Stimulated activated naive CD8-positive, alpha-beta T cell treated with anti-CD3 and anti-CD28 coated beads, Interleukin-15, Interleukin-2, amounts not matched to agents 100 ng/mL and 50 ng/mL, for 24 hours (primary cell): ENCODE measurements at regions not wholly inside any gene's neighbourhood (a gene's known extent, or its start where the extent isn't known, plus 50 kb on each side); places are given as distances from the start of the nearest gene placed in this dataset.

Source experiments
- H3K27ac Mint-ChIP-seq: one replicate; pipeline ENCODE4 v1.8.0; 2021; ENCODE audit warnings: mild to moderate bottlenecking, mixed read lengths
- H3K27me3 Mint-ChIP-seq: one replicate; pipeline ENCODE4 v1.8.0; 2021; ENCODE audit warnings: mixed read lengths
- H3K36me3 Mint-ChIP-seq: one replicate; pipeline ENCODE4 v1.8.0; 2021; ENCODE audit warnings: low read depth, mixed read lengths
- H3K4me1 Mint-ChIP-seq: one replicate; pipeline ENCODE4 v1.8.0; 2021; ENCODE audit warnings: low read depth, mixed read lengths
- H3K4me3 Mint-ChIP-seq: one replicate; pipeline ENCODE4 v1.8.0; 2021; ENCODE audit warnings: mild to moderate bottlenecking, mixed read lengths
- H3K9me3 Mint-ChIP-seq: one replicate; pipeline ENCODE4 v1.8.0; 2021; ENCODE audit warnings: mixed read lengths

DNA sequence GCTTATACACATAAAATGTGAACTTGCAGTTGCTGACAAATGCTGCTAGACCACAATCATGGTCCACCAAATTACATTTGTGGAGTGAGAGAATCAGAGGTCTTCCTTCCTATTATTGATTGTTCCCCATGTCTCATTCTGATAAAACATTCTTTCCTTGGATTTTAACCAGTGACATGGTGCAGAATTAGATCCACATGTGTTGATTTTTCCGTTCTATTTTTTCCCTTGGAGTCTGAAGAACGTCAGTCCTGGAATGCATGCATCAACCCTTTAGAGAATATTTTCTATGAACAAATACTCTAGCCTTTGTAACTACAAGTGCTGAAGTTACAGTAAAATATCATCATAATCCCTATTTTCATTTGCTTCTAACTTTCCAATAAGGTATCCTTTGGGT, 170.7 kb upstream of the SPRY4 start:
- no peak overlapping the region for H3K27ac Mint-ChIP-seq
- H3K36me3 Mint-ChIP-seq = no peaks in the 10 kb centered on the region
- H3K4me1 Mint-ChIP-seq = peaks cover 4% of the 10 kb centered on the region

GRCh38 chr5:142493875-142494518, 169.2 kb upstream of the SPRY4 start:
- H3K9me3 Mint-ChIP-seq = no peaks in the 10 kb centered on the region
- H3K27ac Mint-ChIP-seq = no peak overlapping the region
- no peaks in the 10 kb centered on the region for H3K36me3 Mint-ChIP-seq

More for the DNA sequence above, 170.7 kb upstream of the SPRY4 start:
- no peaks in the 10 kb centered on the region for H3K27me3 Mint-ChIP-seq
- H3K9me3 Mint-ChIP-seq = no peaks in the 10 kb centered on the region
- H3K4me3 Mint-ChIP-seq = no peak overlapping the region

DNA sequence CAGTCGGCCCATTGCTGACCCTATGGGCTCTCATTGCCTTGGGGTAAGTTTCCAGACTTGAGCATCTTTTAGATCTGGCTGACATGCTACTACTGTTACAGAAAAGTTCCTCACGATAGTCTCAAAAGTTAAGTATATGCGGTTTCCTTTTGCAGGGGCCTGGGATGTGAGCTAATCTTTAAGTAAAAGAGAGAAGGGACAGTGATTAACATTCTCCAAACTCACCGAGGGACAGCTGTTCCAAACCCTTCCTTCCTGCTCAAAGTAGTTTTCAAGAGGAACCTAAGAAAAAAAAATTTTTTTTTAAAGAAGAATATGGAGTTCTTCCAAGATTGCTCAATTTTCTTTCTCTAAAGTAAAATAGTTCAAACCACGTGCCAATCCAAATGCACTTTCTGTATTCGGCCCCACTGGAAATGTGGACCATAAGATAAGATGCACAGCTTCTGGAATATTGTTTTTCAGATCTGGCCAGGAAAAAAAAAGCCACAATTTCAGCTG, 168.0 kb upstream of the SPRY4 start:
- H3K27me3 Mint-ChIP-seq = no peaks in the 10 kb centered on the region
- H3K27ac Mint-ChIP-seq = no peak overlapping the region
- H3K36me3 Mint-ChIP-seq = no peaks in the 10 kb centered on the region
- no peak overlapping the region for H3K4me3 Mint-ChIP-seq
- no peaks in the 10 kb centered on the region for H3K9me3 Mint-ChIP-seq
- peaks cover 4% of the 10 kb centered on the region for H3K4me1 Mint-ChIP-seq

More at GRCh38 chr5:142493875-142494518, 169.2 kb upstream of the SPRY4 start:
- no peaks in the 10 kb centered on the region for H3K27me3 Mint-ChIP-seq
- peaks cover 4% of the 10 kb centered on the region for H3K4me1 Mint-ChIP-seq
- no peak overlapping the region for H3K4me3 Mint-ChIP-seq

- no peaks in the 10 kb centered on the region for H3K9me3 Mint-ChIP-seq
- no peak overlapping the region for H3K27ac Mint-ChIP-seq
- H3K27me3 Mint-ChIP-seq = no peaks in the 10 kb centered on the region
- H3K36me3 Mint-ChIP-seq = no peaks in the 10 kb centered on the region
- peaks cover 4% of the 10 kb centered on the region for H3K4me1 Mint-ChIP-seq
- H3K4me3 Mint-ChIP-seq = no peak overlapping the region
Measured at GRCh38 chr5:142491679-142492078, 166.9 kb upstream of the SPRY4 start.

DNA sequence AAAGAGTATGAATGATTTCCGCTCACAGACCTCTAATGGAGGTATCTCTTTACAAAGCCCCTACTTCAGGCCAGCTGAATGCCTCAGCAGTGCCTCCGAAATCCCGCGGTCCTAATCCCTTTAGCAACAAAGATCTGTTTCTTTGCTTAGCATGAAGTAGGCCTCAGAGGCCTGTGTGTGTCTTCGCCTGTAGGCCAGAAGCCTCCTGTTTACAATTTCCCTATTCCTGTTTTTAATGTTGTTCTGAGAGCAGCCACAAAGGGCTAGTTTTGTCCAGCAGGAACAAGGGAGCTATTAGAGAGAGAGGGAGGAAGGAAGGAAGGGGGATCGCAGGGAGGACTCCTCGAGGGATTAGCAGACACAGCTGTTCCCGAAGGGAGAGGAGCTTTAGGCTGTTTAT, 166.4 kb upstream of the SPRY4 start:
- peaks cover 4% of the 10 kb centered on the region for H3K27me3 Mint-ChIP-seq
- H3K4me1 Mint-ChIP-seq = peaks cover 4% of the 10 kb centered on the region
- no peaks in the 10 kb centered on the region for H3K9me3 Mint-ChIP-seq
- no peak overlapping the region for H3K4me3 Mint-ChIP-seq
- H3K27ac Mint-ChIP-seq = no peak overlapping the region
- no peaks in the 10 kb centered on the region for H3K36me3 Mint-ChIP-seq

GRCh38 chr5:142486581-142486980, 161.8 kb upstream of the SPRY4 start:
- Mint-ChIP-seq H3K36me3 (no peaks in the 10 kb centered on the region), H3K4me3 (no peak overlapping the region), H3K27ac (no peak overlapping the region), H3K27me3 (peaks cover 10% of the 10 kb centered on the region), H3K4me1 (peaks cover 1% of the 10 kb centered on the region), H3K9me3 (peaks cover 9% of the 10 kb centered on the region)

GRCh38 chr5:142486020-142486419, 161.2 kb upstream of the SPRY4 start:
- Mint-ChIP-seq H3K9me3 (peaks cover 9% of the 10 kb centered on the region), H3K36me3 (no peaks in the 10 kb centered on the region), H3K4me1 (peaks cover 4% of the 10 kb centered on the region), H3K27me3 (peaks cover 10% of the 10 kb centered on the region), H3K27ac (no peak overlapping the region), H3K4me3 (no peak overlapping the region)

- H3K4me1 Mint-ChIP-seq = peaks cover 4% of the 10 kb centered on the region
- H3K9me3 Mint-ChIP-seq = peaks cover 9% of the 10 kb centered on the region
- H3K27ac Mint-ChIP-seq = no peak overlapping the region
- no peaks in the 10 kb centered on the region for H3K36me3 Mint-ChIP-seq
- peaks cover 12% of the 10 kb centered on the region for H3K27me3 Mint-ChIP-seq
- H3K4me3 Mint-ChIP-seq = no peak overlapping the region
Measured at GRCh38 chr5:142484821-142485387, 160.1 kb upstream of the SPRY4 start.

DNA sequence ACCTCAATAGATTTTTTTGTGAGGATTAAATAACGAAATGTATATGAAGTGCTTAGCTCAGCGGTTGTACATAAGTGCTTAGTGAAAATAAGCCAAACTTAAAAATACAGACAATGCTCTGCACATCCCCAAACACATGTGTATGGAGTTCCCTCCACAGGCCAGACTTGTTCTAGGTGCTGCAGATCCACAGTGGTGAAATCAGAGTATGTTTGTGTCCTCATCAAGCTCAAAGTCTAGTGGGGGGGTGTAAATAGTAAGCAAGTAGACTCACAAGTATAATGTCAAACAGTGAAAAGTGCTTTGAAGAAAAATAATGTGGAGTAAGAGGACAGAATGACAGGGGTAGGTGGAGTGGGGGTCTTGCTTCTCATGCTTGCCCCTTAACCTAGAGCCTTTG, 157.4 kb upstream of the SPRY4 start:
- Mint-ChIP-seq H3K36me3 (no peaks in the 10 kb centered on the region), H3K4me3 (no peak overlapping the region), H3K27ac (no peak overlapping the region), H3K9me3 (peaks cover 19% of the 10 kb centered on the region), H3K27me3 (peaks cover 18% of the 10 kb centered on the region), H3K4me1 (peaks cover 4% of the 10 kb centered on the region)

DNA sequence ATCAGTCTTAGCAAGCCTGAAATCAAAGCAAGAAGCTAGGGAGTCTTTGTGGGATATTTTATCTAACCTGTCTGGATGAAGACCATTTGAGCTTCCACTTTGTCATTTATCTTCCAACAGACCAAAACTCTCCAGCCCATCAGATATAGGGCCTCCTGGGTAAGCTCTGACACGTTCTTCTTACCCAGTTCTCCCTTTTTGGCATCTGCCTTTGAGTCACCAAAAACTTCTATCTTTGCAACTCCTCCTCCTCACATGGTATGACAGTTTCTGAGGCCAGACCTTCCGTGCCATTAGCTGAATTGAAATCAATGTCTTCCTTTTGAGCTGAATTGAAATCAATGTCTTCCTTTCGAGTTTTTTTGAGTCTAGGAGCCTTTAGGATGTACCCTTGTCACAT, 156.6 kb upstream of the SPRY4 start:
- Mint-ChIP-seq H3K27me3 (peaks cover 15% of the 10 kb centered on the region), H3K36me3 (no peaks in the 10 kb centered on the region), H3K27ac (no peak overlapping the region), H3K9me3 (peaks cover 19% of the 10 kb centered on the region), H3K4me3 (no peak overlapping the region), H3K4me1 (peaks cover 4% of the 10 kb centered on the region)

DNA sequence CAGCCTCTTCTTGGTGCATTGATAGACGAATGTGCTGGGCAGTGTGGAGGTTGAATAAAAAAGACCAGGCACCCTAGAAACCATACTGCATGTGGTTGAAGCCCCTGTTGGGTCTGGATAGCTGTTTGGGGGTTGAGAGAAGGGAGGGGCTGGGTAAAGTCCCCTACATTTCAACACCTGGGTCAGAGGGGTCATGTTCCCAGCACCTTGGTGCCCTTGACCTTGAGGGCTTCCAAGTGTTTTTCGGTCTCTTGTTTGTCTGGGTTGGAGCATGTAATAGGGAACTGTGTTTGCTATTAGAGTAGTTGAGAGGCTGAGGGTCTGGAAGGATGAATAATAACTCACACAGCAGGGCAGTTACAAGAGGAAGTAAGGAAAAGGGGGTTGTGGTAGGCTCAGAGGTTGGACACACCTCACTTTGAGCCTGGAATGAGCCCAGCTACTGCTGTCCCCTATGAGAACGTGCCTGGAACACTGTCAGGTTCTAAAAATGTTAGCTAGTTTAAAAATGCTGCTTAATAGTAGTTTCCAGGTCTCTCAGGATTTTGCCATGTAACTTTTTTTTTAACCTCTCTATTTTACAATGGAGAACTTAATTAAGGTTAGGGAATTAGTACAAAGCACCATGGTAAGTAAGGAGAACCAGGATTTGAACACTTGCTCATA, 155.2 kb upstream of the SPRY4 start:
- H3K4me1 Mint-ChIP-seq = peaks cover 4% of the 10 kb centered on the region
- H3K9me3 Mint-ChIP-seq = peaks cover 10% of the 10 kb centered on the region
- H3K27ac Mint-ChIP-seq = no peak overlapping the region
- H3K4me3 Mint-ChIP-seq = no peak overlapping the region
- H3K36me3 Mint-ChIP-seq = no peaks in the 10 kb centered on the region
- H3K27me3 Mint-ChIP-seq = peaks cover 8% of the 10 kb centered on the region

DNA sequence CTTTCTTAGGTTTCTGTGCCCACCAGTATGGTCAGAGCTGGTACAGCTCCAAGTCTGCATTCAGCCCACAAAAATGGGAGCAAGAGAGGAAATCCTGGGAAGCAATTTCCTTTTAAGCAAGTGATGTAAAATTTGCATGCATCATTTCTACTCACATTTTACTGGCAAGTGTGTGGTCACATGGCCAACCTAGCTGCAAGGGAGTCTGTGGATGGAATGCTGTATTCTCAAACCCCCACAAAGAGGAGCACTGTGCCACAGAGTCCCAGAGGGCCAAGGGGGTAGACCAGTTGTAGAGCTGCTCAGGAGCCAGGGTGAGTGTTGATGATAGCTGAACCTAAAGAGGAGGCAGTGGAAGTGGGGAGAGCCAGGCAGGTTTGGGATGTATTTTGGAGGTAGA, 154.3 kb upstream of the SPRY4 start:
- Mint-ChIP-seq H3K36me3 (no peaks in the 10 kb centered on the region), H3K4me1 (peaks cover 4% of the 10 kb centered on the region), H3K9me3 (peaks cover 10% of the 10 kb centered on the region), H3K27ac (no peak overlapping the region), H3K27me3 (peaks cover 8% of the 10 kb centered on the region), H3K4me3 (no peak overlapping the region)

DNA sequence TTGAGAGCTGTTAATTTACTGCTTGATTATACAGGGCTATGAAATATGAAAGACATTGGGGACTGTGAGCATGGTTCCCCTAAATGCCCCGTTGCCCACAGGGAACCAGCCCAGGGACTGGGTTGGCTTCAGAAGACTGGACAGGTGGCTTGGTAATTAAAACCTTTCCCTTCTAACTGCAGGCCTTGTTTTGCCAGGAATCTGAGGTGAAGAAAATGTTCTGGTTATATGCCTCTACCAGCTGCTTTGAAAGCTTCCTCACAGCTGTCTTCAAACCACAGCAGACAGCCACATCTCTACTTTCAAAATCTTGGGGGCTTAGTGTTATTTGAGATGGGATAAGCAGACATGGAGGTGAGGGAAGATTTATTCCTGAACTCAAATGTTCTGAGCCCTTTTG, 153.3 kb upstream of the SPRY4 start:
- Mint-ChIP-seq H3K4me3 (no peak overlapping the region), H3K4me1 (peaks cover 9% of the 10 kb centered on the region), H3K27ac (no peak overlapping the region), H3K27me3 (peaks cover 8% of the 10 kb centered on the region), H3K9me3 (peaks cover 10% of the 10 kb centered on the region), H3K36me3 (no peaks in the 10 kb centered on the region)

DNA sequence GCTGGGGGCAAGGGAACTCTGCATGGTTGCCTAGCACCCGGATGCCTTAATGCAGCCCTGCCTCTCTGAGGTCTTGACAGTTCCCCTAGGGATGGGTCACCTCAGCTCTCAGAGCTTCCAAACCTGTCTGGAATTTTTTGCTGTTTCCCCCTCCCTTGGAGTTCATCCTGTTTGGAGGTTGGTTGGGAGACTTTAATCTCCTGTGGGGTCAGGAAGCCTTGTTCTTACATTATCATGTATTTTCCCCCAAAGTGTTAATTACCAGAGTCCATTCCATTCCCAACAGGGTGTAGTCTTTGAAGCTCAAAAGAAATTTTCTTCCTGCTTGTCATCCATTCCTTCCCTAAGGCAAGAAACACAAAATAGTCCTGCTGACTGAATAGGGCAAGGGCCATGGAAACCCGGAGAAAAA, 150.3 kb upstream of the SPRY4 start:
- peaks cover 8% of the 10 kb centered on the region for H3K27me3 Mint-ChIP-seq
- no peak overlapping the region for H3K4me3 Mint-ChIP-seq
- no peak overlapping the region for H3K27ac Mint-ChIP-seq
- no peaks in the 10 kb centered on the region for H3K36me3 Mint-ChIP-seq
- H3K4me1 Mint-ChIP-seq = peaks cover 29% of the 10 kb centered on the region
- peaks cover 10% of the 10 kb centered on the region for H3K9me3 Mint-ChIP-seq

DNA sequence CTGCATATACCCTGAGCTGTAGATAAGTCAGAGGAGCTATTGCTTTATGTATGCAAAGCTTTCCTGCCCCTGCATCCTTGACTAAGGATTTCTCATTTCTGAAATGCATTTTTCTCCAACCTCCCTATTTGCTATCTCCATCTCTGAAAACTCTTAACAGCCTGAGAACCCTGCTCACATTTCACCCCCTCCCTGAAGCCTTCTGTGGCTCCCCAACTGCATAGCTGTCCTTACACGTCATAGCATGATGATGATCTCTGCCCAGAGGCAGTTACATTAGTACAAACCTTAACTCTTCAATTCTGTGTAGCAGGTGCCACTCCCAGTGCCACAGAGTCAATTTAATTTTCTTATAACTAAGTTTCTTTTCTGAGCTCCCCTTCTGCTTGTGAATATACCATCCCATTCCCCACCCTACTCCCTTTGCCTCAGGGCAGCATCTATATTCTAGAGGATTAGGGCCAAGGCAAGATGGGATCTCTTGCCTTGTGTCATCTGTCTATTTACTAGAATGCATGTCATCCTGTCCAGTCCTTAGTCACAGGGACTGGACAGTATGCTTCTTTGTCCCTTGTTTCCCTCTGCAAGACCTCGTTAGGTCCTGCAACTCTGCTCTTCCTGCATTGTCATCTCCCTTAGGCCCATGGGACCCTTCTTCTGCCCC, 149.7 kb upstream of the SPRY4 start:
- no peak overlapping the region for H3K4me3 Mint-ChIP-seq
- peaks cover 4% of the 10 kb centered on the region for H3K27me3 Mint-ChIP-seq
- H3K27ac Mint-ChIP-seq = no peak overlapping the region
- H3K9me3 Mint-ChIP-seq = peaks cover 10% of the 10 kb centered on the region
- peaks cover 29% of the 10 kb centered on the region for H3K4me1 Mint-ChIP-seq
- no peaks in the 10 kb centered on the region for H3K36me3 Mint-ChIP-seq
